Brain microvascular endothelial cell (primary cell): ENCODE measurements at regions not wholly inside any gene's neighbourhood (a gene's known extent, or its start where the extent isn't known, plus 50 kb on each side); places are given as distances from the start of the nearest gene placed in this dataset.

Source experiments
- DNase-seq: peaks from one replicate; pipeline ENCODE4 v3.0.0-alpha.2; 2020
- H3K27ac ChIP-seq: fragments of 250-450 bp; sonication (Bioruptor Pico); 2 replicates; pipeline ENCODE4 v1.5.1; 2020; ENCODE audit warnings: mild to moderate bottlenecking, moderate library complexity
- H3K27me3 ChIP-seq: fragments of 250-450 bp; sonication (Bioruptor Pico); replicated peaks from 2 replicates; pipeline ENCODE4 v1.5.1; 2020; ENCODE audit warnings: mild to moderate bottlenecking
- H3K36me3 ChIP-seq: fragments of 250-450 bp; sonication (Bioruptor Pico); replicated peaks from 2 replicates; pipeline ENCODE4 v1.5.1; 2020; ENCODE audit warnings: mild to moderate bottlenecking
- H3K4me3 ChIP-seq: 2 replicates; pipeline ENCODE4 v1.5.1; 2011; ENCODE audit warnings: low read depth, mild to moderate bottlenecking, control low read depth, low read length, moderate library complexity
- CTCF ChIP-seq: IDR thresholded peaks from 2 replicates; pipeline ENCODE4 v1.5.1; 2011; ENCODE audit warnings: low read depth, mild to moderate bottlenecking, moderate library complexity, low read length, control low read depth, inconsistent platforms; ENCODE audit errors: missing control alignments
- in situ Hi-C: cut with HindIII; loops from 2 replicates; pipeline ENCODE4 v1.10.0; 2017; ENCODE audit warnings: low sequenced_read_pairs, low pct_ligation_motif_present

GRCh38 chr11:112748713-112749543, 212.3 kb upstream of the NCAM1 start:
- no peak overlapping the region for H3K4me3 ChIP-seq
- no peak for DNase-seq
- in situ Hi-C loops = no loop called here

GRCh38 chr11:112751329-112751728, 209.9 kb upstream of the NCAM1 start:
- in situ Hi-C loops = no loop called here

More at GRCh38 chr11:112748713-112749543, 212.3 kb upstream of the NCAM1 start:
- Histone ChIP-seq H3K27me3 (no peaks in the 10 kb centered on the region), H3K27ac (no peak overlapping the region), H3K36me3 (no peaks in the 10 kb centered on the region)
- TF ChIP-seq CTCF = no peak

GRCh38 chr11:112751772-112752171, 209.4 kb upstream of the NCAM1 start:
- no peak overlapping the region for H3K4me3 ChIP-seq
- in situ Hi-C loops = no loop called here
- no peak for TF ChIP-seq CTCF
- no peak overlapping the region for H3K27ac ChIP-seq
- no peak for DNase-seq
- no peaks in the 10 kb centered on the region for H3K36me3 ChIP-seq
- no peaks in the 10 kb centered on the region for H3K27me3 ChIP-seq

More at GRCh38 chr11:112751329-112751728, 209.9 kb upstream of the NCAM1 start:
- Histone ChIP-seq H3K27me3 (no peaks in the 10 kb centered on the region), H3K36me3 (no peaks in the 10 kb centered on the region), H3K4me3 (no peak overlapping the region), H3K27ac (no peak overlapping the region)
- DNase-seq = no peak
- no peak for TF ChIP-seq CTCF

GRCh38 chr11:112752563-112752962, 208.7 kb upstream of the NCAM1 start:
- in situ Hi-C loops = no loop called here
- H3K36me3 ChIP-seq = no peaks in the 10 kb centered on the region
- TF ChIP-seq CTCF = no peak
- H3K4me3 ChIP-seq = no peak overlapping the region
- DNase-seq = no peak
- H3K27ac ChIP-seq = no peak overlapping the region
- no peaks in the 10 kb centered on the region for H3K27me3 ChIP-seq

GRCh38 chr11:112753706-112754105, 207.5 kb upstream of the NCAM1 start:
- no peak overlapping the region for H3K27ac ChIP-seq
- no peak overlapping the region for H3K4me3 ChIP-seq
- no peaks in the 10 kb centered on the region for H3K27me3 ChIP-seq
- in situ Hi-C loops = no loop called here
- no peaks in the 10 kb centered on the region for H3K36me3 ChIP-seq
- DNase-seq = no peak
- no peak for TF ChIP-seq CTCF
